Colonic mucosa (tissue), 4 donors: ENCODE measurements at regions not wholly inside any gene's neighbourhood (a gene's known extent, or its start where the extent isn't known, plus 50 kb on each side); places are given as distances from the start of the nearest gene placed in this dataset.

Experiments
- DNase-seq: peaks from one replicate; pipeline ENCODE4 v3.0.0-alpha.2; 2020
- H3K27ac ChIP-seq: fragments of 200-600 bp; one replicate; pipeline ENCODE4 v1.8.0; 2021
- H3K27me3 ChIP-seq: fragments of 200-600 bp; one replicate; pipeline ENCODE4 v1.8.0; 2021
- H3K36me3 ChIP-seq: fragments of 200-600 bp; one replicate; pipeline ENCODE4 v1.8.0; 2021
- H3K4me1 ChIP-seq: fragments of 200-600 bp; one replicate; pipeline ENCODE4 v1.8.0; 2021; ENCODE audit warnings: mild to moderate bottlenecking
- H3K4me3 ChIP-seq: fragments of 200-600 bp; one replicate; pipeline ENCODE4 v1.8.0; 2021
- H3K9ac ChIP-seq, 2 donors: one replicate each; pipeline ENCODE4 v1.7.0; 2013; ENCODE audit warnings: control low read depth in 2 of 2, low read depth in 2 of 2, low read length in 2 of 2
- H3K9me3 ChIP-seq: fragments of 200-600 bp; one replicate; pipeline ENCODE4 v1.8.0; 2021
- intact Hi-C: fragments of 100-400 bp; cut with DNase I; formaldehyde crosslinking; loops from one replicate; pipeline ENCODE4 v1.14.1; 2022
- TF ChIP-seq, protein P1 (sequence below): fragments of 200-600 bp; IDR thresholded peaks from one replicate; pipeline ENCODE4 v1.8.0; 2022; ENCODE audit warnings: antibody characterized with exemption, mild to moderate bottlenecking
- donor health status: healthy.
- donor health status: DM: no; HTN: no; CAD: no.
- donor health status: DM: no; HTN: no; CAD: no.

DNA sequence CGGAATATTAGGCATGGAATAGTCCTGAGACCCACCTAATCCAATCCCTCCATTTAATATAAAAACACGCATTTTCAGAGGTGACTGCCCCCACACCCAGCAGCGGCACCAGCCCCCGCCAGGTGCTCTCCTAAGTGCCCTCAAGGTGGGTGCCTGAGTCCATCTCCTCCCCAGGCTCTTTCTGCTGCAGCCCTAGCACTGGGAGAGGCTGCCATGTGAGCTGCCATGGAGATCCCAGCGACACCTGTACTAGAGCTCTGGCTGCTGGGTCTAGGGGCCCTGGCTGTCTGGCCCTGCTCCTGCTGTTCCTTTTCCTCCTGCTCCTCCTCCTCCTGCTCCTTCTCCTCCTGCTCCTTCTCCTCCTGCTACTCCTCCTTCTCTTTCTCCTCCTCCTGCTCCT lies 191.1 kb upstream of the BMPER start:
- Histone ChIP-seq H3K27ac (no peak overlapping the region), H3K9me3 (no peaks in the 10 kb centered on the region), H3K9ac (no peak overlapping the region), H3K4me1 (no peaks in the 10 kb centered on the region), H3K36me3 (no peaks in the 10 kb centered on the region), H3K4me3 (no peak overlapping the region), H3K27me3 (no peaks in the 10 kb centered on the region)
- TF ChIP-seq, protein P1, sequence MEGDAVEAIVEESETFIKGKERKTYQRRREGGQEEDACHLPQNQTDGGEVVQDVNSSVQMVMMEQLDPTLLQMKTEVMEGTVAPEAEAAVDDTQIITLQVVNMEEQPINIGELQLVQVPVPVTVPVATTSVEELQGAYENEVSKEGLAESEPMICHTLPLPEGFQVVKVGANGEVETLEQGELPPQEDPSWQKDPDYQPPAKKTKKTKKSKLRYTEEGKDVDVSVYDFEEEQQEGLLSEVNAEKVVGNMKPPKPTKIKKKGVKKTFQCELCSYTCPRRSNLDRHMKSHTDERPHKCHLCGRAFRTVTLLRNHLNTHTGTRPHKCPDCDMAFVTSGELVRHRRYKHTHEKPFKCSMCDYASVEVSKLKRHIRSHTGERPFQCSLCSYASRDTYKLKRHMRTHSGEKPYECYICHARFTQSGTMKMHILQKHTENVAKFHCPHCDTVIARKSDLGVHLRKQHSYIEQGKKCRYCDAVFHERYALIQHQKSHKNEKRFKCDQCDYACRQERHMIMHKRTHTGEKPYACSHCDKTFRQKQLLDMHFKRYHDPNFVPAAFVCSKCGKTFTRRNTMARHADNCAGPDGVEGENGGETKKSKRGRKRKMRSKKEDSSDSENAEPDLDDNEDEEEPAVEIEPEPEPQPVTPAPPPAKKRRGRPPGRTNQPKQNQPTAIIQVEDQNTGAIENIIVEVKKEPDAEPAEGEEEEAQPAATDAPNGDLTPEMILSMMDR = no peak
- DNase-seq = no peak
- intact Hi-C loops = no loop called here

DNA sequence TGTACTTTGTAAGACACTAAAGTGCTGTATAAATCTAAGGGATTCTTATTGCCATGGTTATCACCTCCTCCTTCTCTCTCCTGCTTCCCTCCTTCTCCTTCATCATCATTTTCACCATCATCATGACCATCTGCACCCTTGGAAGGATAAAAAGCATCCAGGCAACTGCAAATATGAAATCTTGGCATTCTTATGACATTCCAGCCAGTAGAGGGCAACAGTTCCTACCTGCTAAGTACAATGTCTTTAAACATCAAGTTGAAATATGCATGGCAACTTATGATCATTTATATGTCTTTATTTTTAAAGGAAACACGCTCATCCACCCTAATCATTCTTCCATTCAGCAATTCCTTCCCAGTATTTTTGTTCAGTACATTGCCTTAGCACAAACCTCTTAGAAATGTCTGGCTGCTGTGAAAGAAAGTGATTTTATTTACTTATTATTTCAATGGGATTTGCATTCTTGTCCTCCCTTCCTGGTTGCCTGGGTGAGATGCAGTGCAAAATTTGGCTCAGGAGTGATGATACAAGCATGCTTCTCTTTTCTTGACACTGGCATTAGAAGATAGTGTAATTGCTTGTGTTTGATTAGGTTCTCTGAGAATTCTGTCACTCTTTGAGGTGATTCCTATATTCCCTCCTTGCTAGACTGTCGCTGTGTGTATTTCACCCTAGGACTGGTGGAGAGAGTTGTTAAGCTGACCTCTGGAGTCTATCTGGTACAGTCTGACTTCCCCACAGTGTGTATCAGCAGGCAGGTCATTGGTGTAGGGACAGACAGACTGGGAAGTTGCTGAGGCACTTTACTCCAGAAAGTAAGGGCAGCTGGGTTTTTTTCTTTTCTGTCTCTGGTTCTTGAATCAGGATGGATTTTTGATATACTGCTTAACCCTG lies 188.5 kb upstream of the BMPER start:
- TF ChIP-seq, protein P1 = peak; percentile 59
- Histone ChIP-seq H3K27ac (no peak overlapping the region), H3K9ac (no peak overlapping the region), H3K9me3 (no peaks in the 10 kb centered on the region), H3K27me3 (no peaks in the 10 kb centered on the region), H3K4me1 (no peaks in the 10 kb centered on the region), H3K4me3 (no peak overlapping the region), H3K36me3 (no peaks in the 10 kb centered on the region)
- intact Hi-C loops = no loop called here
- no peak for DNase-seq

DNA sequence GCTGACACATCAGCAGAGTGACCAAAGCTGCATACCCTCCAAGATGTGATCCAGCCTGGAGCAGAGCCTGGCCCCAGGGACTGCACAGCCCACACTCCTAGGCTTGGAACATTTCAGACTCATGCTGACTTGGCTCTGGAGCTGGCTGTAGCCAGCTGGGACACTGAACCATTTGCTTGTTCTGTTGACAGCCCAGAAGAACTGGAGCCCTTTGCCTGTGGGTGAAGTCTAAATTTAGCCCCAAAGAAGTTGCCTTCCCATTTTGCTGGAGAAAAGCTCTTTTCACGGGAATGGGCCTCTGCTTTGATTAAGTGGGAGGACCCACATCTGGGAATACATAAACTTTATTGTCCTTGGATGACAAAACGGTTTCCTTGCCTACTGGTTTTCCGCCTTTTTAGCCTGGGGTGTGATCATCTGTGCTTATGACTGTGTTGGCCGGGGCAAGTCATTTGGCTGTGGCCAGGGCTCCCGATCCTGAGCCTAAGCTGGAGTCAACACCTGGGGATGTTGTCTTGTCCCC lies 186.2 kb upstream of the BMPER start:
- TF ChIP-seq, protein P1 = no peak
- Histone ChIP-seq H3K27ac (no peak overlapping the region), H3K4me1 (no peaks in the 10 kb centered on the region), H3K36me3 (no peaks in the 10 kb centered on the region), H3K27me3 (no peaks in the 10 kb centered on the region), H3K4me3 (no peak overlapping the region), H3K9me3 (no peaks in the 10 kb centered on the region), H3K9ac (no peak overlapping the region)
- no peak for DNase-seq
- intact Hi-C loops = no loop called here

DNA sequence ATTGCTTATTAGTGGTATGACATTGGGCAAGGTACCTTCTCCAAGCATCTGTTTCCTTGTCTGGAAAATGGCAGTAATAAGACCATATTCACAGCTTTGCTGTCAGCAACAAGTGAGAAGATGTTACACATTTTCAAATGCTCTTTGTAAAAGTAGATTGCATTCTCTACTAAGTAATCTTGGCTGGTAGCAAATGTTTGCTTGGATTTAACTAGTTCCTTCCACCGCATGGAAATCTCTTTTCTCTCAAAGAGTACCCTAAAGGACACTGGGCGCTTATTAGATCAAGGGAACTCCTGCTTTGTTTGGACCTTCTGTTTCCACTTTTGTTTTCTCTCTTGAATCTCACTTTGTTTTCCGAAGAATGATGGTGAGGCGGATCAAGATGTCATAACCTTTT lies 185.2 kb upstream of the BMPER start:
- DNase-seq = no peak
- Histone ChIP-seq H3K27me3 (no peaks in the 10 kb centered on the region), H3K9ac (no peak overlapping the region), H3K27ac (no peak overlapping the region), H3K36me3 (no peaks in the 10 kb centered on the region), H3K9me3 (no peaks in the 10 kb centered on the region), H3K4me3 (no peak overlapping the region), H3K4me1 (no peaks in the 10 kb centered on the region)
- intact Hi-C loops = no loop called here
- TF ChIP-seq, protein P1 = no peak

DNA sequence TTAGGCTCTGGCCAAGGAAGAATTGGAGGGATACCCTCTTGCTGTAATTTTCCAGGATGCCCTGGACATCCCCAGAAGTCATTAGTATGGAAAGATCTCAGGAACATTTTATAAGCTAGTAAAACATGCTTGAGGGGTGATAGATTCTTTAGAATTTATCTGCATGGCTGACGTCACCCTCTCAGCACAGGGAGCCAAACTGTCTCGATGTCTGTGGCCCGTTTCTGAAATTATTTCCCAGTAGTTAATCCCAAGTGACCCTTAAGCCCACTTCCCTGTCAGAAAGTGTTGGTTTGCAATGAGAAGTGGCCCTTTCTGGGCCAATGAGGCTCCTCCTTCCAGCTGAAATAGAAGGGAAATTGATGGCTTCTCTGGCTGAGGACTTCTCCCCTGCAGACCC lies 184.5 kb upstream of the BMPER start:
- Histone ChIP-seq H3K9me3 (no peaks in the 10 kb centered on the region), H3K27ac (no peak overlapping the region), H3K36me3 (no peaks in the 10 kb centered on the region), H3K4me1 (no peaks in the 10 kb centered on the region), H3K4me3 (no peak overlapping the region), H3K27me3 (no peaks in the 10 kb centered on the region), H3K9ac (no peak overlapping the region)
- no peak for DNase-seq
- TF ChIP-seq, protein P1 = no peak
- intact Hi-C loops = no loop called here
